Activated B cell treated with CpG ODN at 0.5 μM for 24 hours (primary cell): ENCODE measurements at regions not wholly inside any gene's neighbourhood (a gene's known extent, or its start where the extent isn't known, plus 50 kb on each side); places are given as distances from the start of the nearest gene placed in this dataset.

Experiments
- ATAC-seq: fragments of 200-7000 bp; cut with Tn5 transposase; one replicate; pipeline ENCODE4 v1.10.0; 2021; ENCODE audit warnings: low read depth, mild to moderate bottlenecking, moderate library complexity
- CTCF ChIA-PET: fragments of 350-600 bp; sonication (Branson Sonifier 250); formaldehyde crosslinking; loops from one replicate; lab custom pipeline; 2021; ENCODE audit warnings: antibody characterized with exemption; lab: Charles Lee
- POLR2A ChIA-PET: fragments of 350-600 bp; sonication (Branson Sonifier 250); formaldehyde crosslinking; loops from one replicate; lab custom pipeline; 2021; ENCODE audit warnings: antibody characterized with exemption; lab: Charles Lee
- DNase-seq: peaks from one replicate; pipeline ENCODE4 v3.0.0; 2022
- H3K27ac Mint-ChIP-seq: one replicate; pipeline ENCODE4 v1.8.0; 2020; ENCODE audit warnings: mixed read lengths
- H3K27me3 Mint-ChIP-seq: one replicate; pipeline ENCODE4 v1.8.0; 2021; ENCODE audit warnings: mixed read lengths
- H3K36me3 Mint-ChIP-seq: one replicate; pipeline ENCODE4 v1.8.0; 2021; ENCODE audit warnings: low read depth, mixed read lengths
- H3K4me1 Mint-ChIP-seq: one replicate; pipeline ENCODE4 v1.8.0; 2021; ENCODE audit warnings: mixed read lengths
- H3K4me3 Mint-ChIP-seq: one replicate; pipeline ENCODE4 v1.8.0; 2020; ENCODE audit warnings: mild to moderate bottlenecking, mixed read lengths
- H3K9me3 Mint-ChIP-seq: one replicate; pipeline ENCODE4 v1.8.0; 2020; ENCODE audit warnings: mixed read lengths
- intact Hi-C: fragments of 100-400 bp; cut with micrococcal nuclease; formaldehyde crosslinking; loops from one replicate; pipeline ENCODE4 v1.15.1; 2024
- TF ChIP-seq, protein P1 (sequence below): fragments of 200-600 bp; IDR thresholded peaks from one replicate; pipeline ENCODE4 v1.8.0; 2022; ENCODE audit warnings: antibody characterized with exemption, mild to moderate bottlenecking

- DNase-seq (no peak), ATAC-seq (no peak)
- POLR2A ChIA-PET: no interaction called here
- Mint-ChIP-seq H3K27me3 (no peaks in the 10 kb centered on the region), H3K4me1 (no peaks in the 10 kb centered on the region), H3K4me3 (no peak overlapping the region), H3K36me3 (no peaks in the 10 kb centered on the region), H3K27ac (no peak overlapping the region), H3K9me3 (peaks cover 4% of the 10 kb centered on the region)
- TF ChIP-seq, protein P1, sequence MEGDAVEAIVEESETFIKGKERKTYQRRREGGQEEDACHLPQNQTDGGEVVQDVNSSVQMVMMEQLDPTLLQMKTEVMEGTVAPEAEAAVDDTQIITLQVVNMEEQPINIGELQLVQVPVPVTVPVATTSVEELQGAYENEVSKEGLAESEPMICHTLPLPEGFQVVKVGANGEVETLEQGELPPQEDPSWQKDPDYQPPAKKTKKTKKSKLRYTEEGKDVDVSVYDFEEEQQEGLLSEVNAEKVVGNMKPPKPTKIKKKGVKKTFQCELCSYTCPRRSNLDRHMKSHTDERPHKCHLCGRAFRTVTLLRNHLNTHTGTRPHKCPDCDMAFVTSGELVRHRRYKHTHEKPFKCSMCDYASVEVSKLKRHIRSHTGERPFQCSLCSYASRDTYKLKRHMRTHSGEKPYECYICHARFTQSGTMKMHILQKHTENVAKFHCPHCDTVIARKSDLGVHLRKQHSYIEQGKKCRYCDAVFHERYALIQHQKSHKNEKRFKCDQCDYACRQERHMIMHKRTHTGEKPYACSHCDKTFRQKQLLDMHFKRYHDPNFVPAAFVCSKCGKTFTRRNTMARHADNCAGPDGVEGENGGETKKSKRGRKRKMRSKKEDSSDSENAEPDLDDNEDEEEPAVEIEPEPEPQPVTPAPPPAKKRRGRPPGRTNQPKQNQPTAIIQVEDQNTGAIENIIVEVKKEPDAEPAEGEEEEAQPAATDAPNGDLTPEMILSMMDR: no peak
- intact Hi-C loops: no loop called here
- CTCF ChIA-PET: no interaction called here
These were observed 1123.4 kb upstream of the RAG2 start for GRCh38 chr11:37721485-37721884.

GRCh38 chr11:37718431-37718999 lies 1120.5 kb upstream of the RAG2 start:
- Mint-ChIP-seq H3K27ac (no peak overlapping the region), H3K4me1 (no peaks in the 10 kb centered on the region), H3K9me3 (peaks cover 4% of the 10 kb centered on the region), H3K27me3 (no peaks in the 10 kb centered on the region), H3K4me3 (no peak overlapping the region), H3K36me3 (no peaks in the 10 kb centered on the region)
- intact Hi-C loops: no loop called here
- TF ChIP-seq, protein P1: no peak
- no peak for ATAC-seq
- POLR2A ChIA-PET: no interaction called here
- CTCF ChIA-PET: no interaction called here
- no peak for DNase-seq

DNA sequence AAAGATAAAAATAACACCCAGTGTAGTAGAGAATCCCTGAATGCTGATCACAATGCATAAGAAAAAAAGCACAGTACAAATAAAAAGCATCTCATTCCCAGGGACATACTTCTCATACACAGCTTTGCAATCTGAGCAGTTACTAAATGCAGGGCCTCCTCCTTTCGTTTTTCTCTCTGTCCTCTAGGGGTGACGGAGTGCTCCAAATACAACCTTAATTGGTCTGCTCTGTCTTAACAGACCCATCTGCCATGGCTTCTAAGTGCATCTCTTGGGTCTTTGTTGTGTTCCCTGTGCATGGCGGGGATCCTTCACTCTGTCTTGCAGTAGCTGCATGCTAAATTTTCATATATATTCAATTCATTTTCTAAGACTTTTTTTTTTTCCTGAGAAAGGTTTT lies 1114.2 kb upstream of the RAG2 start:
- H3K4me3 Mint-ChIP-seq: no peak overlapping the region
- no peaks in the 10 kb centered on the region for H3K27me3 Mint-ChIP-seq
- H3K36me3 Mint-ChIP-seq: no peaks in the 10 kb centered on the region
- H3K27ac Mint-ChIP-seq: no peak overlapping the region
- no peaks in the 10 kb centered on the region for H3K4me1 Mint-ChIP-seq
- DNase-seq (no peak), ATAC-seq (no peak)
- TF ChIP-seq, protein P1: no peak
- POLR2A ChIA-PET: no interaction called here
- H3K9me3 Mint-ChIP-seq: peaks cover 5% of the 10 kb centered on the region
- intact Hi-C loops: no loop called here
- CTCF ChIA-PET: no interaction called here

DNA sequence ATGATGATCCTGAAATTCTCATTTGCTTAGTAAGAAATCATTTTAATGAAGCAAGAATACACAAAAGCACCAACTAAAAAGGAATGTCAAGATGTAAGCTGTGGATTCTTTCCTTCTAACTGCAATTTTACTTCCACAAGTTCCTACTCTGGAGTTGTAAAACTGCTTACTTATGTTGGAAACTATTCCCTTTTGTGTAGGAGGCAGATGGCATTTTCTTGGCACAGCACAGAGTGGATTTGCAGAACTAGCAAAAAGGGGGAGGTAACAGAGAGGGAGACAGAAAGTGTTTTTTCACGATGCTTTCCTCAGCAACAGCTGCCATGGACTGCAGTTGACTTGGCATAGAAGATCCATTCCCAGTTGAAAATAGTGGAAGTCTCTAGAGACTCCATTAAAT lies 1112.0 kb upstream of the RAG2 start:
- Mint-ChIP-seq H3K4me3 (no peak overlapping the region), H3K4me1 (no peaks in the 10 kb centered on the region), H3K27me3 (no peaks in the 10 kb centered on the region), H3K9me3 (peaks cover 5% of the 10 kb centered on the region), H3K27ac (no peak overlapping the region), H3K36me3 (no peaks in the 10 kb centered on the region)
- TF ChIP-seq, protein P1: no peak
- ATAC-seq: no peak
- no peak for DNase-seq
- CTCF ChIA-PET: no interaction called here
- POLR2A ChIA-PET: no interaction called here
- intact Hi-C loops: no loop called here

GRCh38 chr11:37704791-37705190 lies 1106.8 kb upstream of the RAG2 start:
- Mint-ChIP-seq H3K27me3 (no peaks in the 10 kb centered on the region), H3K36me3 (no peaks in the 10 kb centered on the region), H3K9me3 (peaks cover 8% of the 10 kb centered on the region), H3K27ac (no peak overlapping the region), H3K4me1 (no peaks in the 10 kb centered on the region), H3K4me3 (no peak overlapping the region)
- intact Hi-C loops: no loop called here
- ATAC-seq: no peak
- DNase-seq: no peak
- POLR2A ChIA-PET: no interaction called here
- TF ChIP-seq, protein P1: no peak
- CTCF ChIA-PET: no interaction called here
